GM12872 (cell line): ENCODE measurements at regions not wholly inside any gene's neighbourhood (a gene's known extent, or its start where the extent isn't known, plus 50 kb on each side); places are given as distances from the start of the nearest gene placed in this dataset.

Experiments
- CTCF ChIP-seq: IDR thresholded peaks from 3 replicates; pipeline ENCODE4 v1.5.1; 2011; ENCODE audit warnings: low read depth, mild to moderate bottlenecking, low read length, moderate library complexity; ENCODE audit not compliant: insufficient read depth

GRCh38 chrX:20369468-20369867, 102.8 kb upstream of the RPS6KA3 start:
- TF ChIP-seq CTCF = no peak

GRCh38 chrX:20364238-20364637, 97.5 kb upstream of the RPS6KA3 start:
- no peak for TF ChIP-seq CTCF

- TF ChIP-seq CTCF = no peak
Measured at GRCh38 chrX:20363275-20363674, 96.6 kb upstream of the RPS6KA3 start.

GRCh38 chrX:20362268-20363267, 95.9 kb upstream of the RPS6KA3 start:
- TF ChIP-seq CTCF = no peak

GRCh38 chrX:20361890-20362262, 95.2 kb upstream of the RPS6KA3 start:
- no peak for TF ChIP-seq CTCF

- TF ChIP-seq CTCF = no peak
Measured at GRCh38 chrX:20361081-20361889, 94.6 kb upstream of the RPS6KA3 start.

- TF ChIP-seq CTCF = no peak
Measured at GRCh38 chrX:20355187-20355586, 88.5 kb upstream of the RPS6KA3 start.
